BLaER1 treated with 17β-estradiol and CSF1 and Interleukin-3, amounts not matched to agents 10 nM and 100 nM (cell line): ENCODE measurements at regions not wholly inside any gene's neighbourhood (a gene's known extent, or its start where the extent isn't known, plus 50 kb on each side); places are given as distances from the start of the nearest gene placed in this dataset.

Experiments used
- H3K27ac ChIP-seq, 11 experiments: shearing (Covaris generic); formaldehyde crosslinking; 2 replicates each; pipeline ENCODE4 v1.8.1; 2022
- H3K27me3 ChIP-seq, 11 experiments: shearing (Covaris generic); formaldehyde crosslinking; 2 replicates each; pipeline ENCODE4 v1.8.1; 2022
- H3K36me3 ChIP-seq, 11 experiments: shearing (Covaris generic); formaldehyde crosslinking; 2 replicates each; pipeline ENCODE4 v1.8.1; 2022
- H3K4me1 ChIP-seq, 10 experiments: shearing (Covaris generic); formaldehyde crosslinking; 2 replicates each; pipeline ENCODE4 v1.8.1; 2022
- H3K4me2 ChIP-seq, 11 experiments: shearing (Covaris generic); formaldehyde crosslinking; 2 replicates each; pipeline ENCODE4 v1.8.1; 2022
- H3K4me3 ChIP-seq, 10 experiments: shearing (Covaris generic); formaldehyde crosslinking; 2 replicates each; pipeline ENCODE4 v1.8.1; 2022
- H3K9ac ChIP-seq, 11 experiments: shearing (Covaris generic); formaldehyde crosslinking; 2 replicates each; pipeline ENCODE4 v1.8.1; 2022
- H3K9me3 ChIP-seq, 11 experiments: shearing (Covaris generic); formaldehyde crosslinking; replicated peaks in 1 of 11; 2 replicates each; pipeline ENCODE4 v1.8.1; 2022
- H4K20me1 ChIP-seq, 11 experiments: shearing (Covaris generic); formaldehyde crosslinking; 2 replicates each; pipeline ENCODE4 v1.8.1; 2022
- Cebpa-rat ChIP-seq, 11 experiments: shearing (Covaris generic); IDR thresholded peaks; 2 replicates each; pipeline ENCODE4 v1.8.1; 2022

GRCh38 chr2:120593921-120594686 lies 141.6 kb upstream of the GLI2 start:
- no peak overlapping the region for H3K4me2 ChIP-seq

GRCh38 chr2:120594856-120595685 lies 140.6 kb upstream of the GLI2 start:
- peak overlapping the region in 7 of 11 experiments; percentile 68 to 91 (median 86); a peak in 14 of 22 replicates for H3K27ac ChIP-seq
- peaks cover 41 to 67% (median 50%) of the 10 kb centered on the region in 10 experiments for H3K4me1 ChIP-seq

More at GRCh38 chr2:120593921-120594686, 141.6 kb upstream of the GLI2 start:
- no peak for TF ChIP-seq Cebpa-rat (IDR thresholded peaks at IDR 0.05)
- Histone ChIP-seq H3K4me1 (peaks cover 36 to 64% (median 43%) of the 10 kb centered on the region in 10 experiments), H3K9me3 (no peaks in the 10 kb centered on the region), H3K27ac (no peak overlapping the region), H3K4me3 (no peak overlapping the region), H3K27me3 (peaks cover 3 to 10% (median 7%) of the 10 kb centered on the region in 11 experiments; a peak in 21 of 22 replicates), H3K9ac (no peak overlapping the region), H3K36me3 (no peaks in the 10 kb centered on the region), H4K20me1 (no peaks in the 10 kb centered on the region)

GRCh38 chr2:120595739-120596138 lies 139.9 kb upstream of the GLI2 start:
- Histone ChIP-seq H4K20me1 (no peaks in the 10 kb centered on the region), H3K27me3 (no peaks in the 10 kb centered on the region), H3K4me1 (peaks cover 41 to 61% (median 49%) of the 10 kb centered on the region in 10 experiments), H3K27ac (peak overlapping the region in 9 of 11 experiments; percentile 68 to 91 (median 85); a peak in 18 of 22 replicates), H3K9me3 (no peaks in the 10 kb centered on the region), H3K4me3 (no peak overlapping the region), H3K9ac (peak overlapping the region in 10 of 11 experiments; percentile 20 to 79 (median 72); a peak in 17 of 22 replicates), H3K4me2 (peak overlapping the region; percentile 52 to 83 (median 73); a peak in 21 of 22 replicates), H3K36me3 (no peaks in the 10 kb centered on the region)
- no peak for TF ChIP-seq Cebpa-rat (IDR thresholded peaks at IDR 0.05)

More at GRCh38 chr2:120594856-120595685, 140.6 kb upstream of the GLI2 start:
- TF ChIP-seq Cebpa-rat (IDR thresholded peaks at IDR 0.05) = no peak
- peak overlapping the region in 2 of 11 experiments; percentile 76 to 79; a peak in 6 of 22 replicates for H3K9ac ChIP-seq
- H3K9me3 ChIP-seq = no peaks in the 10 kb centered on the region
- no peaks in the 10 kb centered on the region for H3K36me3 ChIP-seq
- H3K4me2 ChIP-seq = peak overlapping the region; percentile 52 to 83 (median 73); a peak in 18 of 22 replicates
- no peaks in the 10 kb centered on the region for H4K20me1 ChIP-seq
- H3K27me3 ChIP-seq = 0 out of 22 replicates have a peak, but pooled peaks cover 0 to under 1% (median 0%) of the 10 kb centered on the region in 11 experiments
- no peak overlapping the region for H3K4me3 ChIP-seq

GRCh38 chr2:120596191-120596811 lies 139.4 kb upstream of the GLI2 start:
- Histone ChIP-seq H3K4me1 (peaks cover 41 to 61% (median 49%) of the 10 kb centered on the region in 10 experiments), H3K9me3 (no peaks in the 10 kb centered on the region), H3K9ac (peak overlapping the region in 10 of 11 experiments; percentile 20 to 79 (median 72); a peak in 18 of 22 replicates), H3K36me3 (no peaks in the 10 kb centered on the region), H3K4me3 (no peak overlapping the region), H4K20me1 (no peaks in the 10 kb centered on the region), H3K27me3 (no peaks in the 10 kb centered on the region), H3K4me2 (peak overlapping the region; percentile 52 to 83 (median 73)), H3K27ac (peak overlapping the region in 10 of 11 experiments; percentile 45 to 91 (median 84); a peak in 19 of 22 replicates)
- no peak for TF ChIP-seq Cebpa-rat (IDR thresholded peaks at IDR 0.05)

GRCh38 chr2:120596990-120597594 lies 138.6 kb upstream of the GLI2 start:
- peaks cover 42 to 69% (median 53%) of the 10 kb centered on the region in 10 experiments for H3K4me1 ChIP-seq
- H3K27ac ChIP-seq = peak overlapping the region in 10 of 11 experiments; percentile 45 to 91 (median 84); a peak in 19 of 22 replicates
- peak overlapping the region; percentile 52 to 83 (median 73) for H3K4me2 ChIP-seq

GRCh38 chr2:120597595-120598193 lies 138.0 kb upstream of the GLI2 start:
- Histone ChIP-seq H3K4me3 (no peak overlapping the region), H3K4me2 (peak overlapping the region; percentile 52 to 83 (median 73)), H3K27me3 (no peaks in the 10 kb centered on the region), H4K20me1 (no peaks in the 10 kb centered on the region), H3K27ac (peak overlapping the region in 10 of 11 experiments; percentile 45 to 91 (median 84); a peak in 19 of 22 replicates), H3K9me3 (no peaks in the 10 kb centered on the region), H3K9ac (peak overlapping the region in 10 of 11 experiments; percentile 45 to 79 (median 72); a peak in 21 of 22 replicates), H3K4me1 (peaks cover 42 to 75% (median 58%) of the 10 kb centered on the region in 10 experiments), H3K36me3 (no peaks in the 10 kb centered on the region)
- TF ChIP-seq Cebpa-rat (IDR thresholded peaks at IDR 0.05) = no peak; a peak in 1 of 22 replicates

More at GRCh38 chr2:120596990-120597594, 138.6 kb upstream of the GLI2 start:
- peak in 8 of 11 experiments; percentile 57 to 86 (median 76); a peak in 13 of 22 replicates for TF ChIP-seq Cebpa-rat (IDR thresholded peaks at IDR 0.05)
- no peaks in the 10 kb centered on the region for H3K36me3 ChIP-seq
- H3K27me3 ChIP-seq = no peaks in the 10 kb centered on the region
- no peak overlapping the region for H3K4me3 ChIP-seq
- no peaks in the 10 kb centered on the region for H4K20me1 ChIP-seq
- peak overlapping the region in 10 of 11 experiments; percentile 45 to 79 (median 72); a peak in 21 of 22 replicates for H3K9ac ChIP-seq
- no peaks in the 10 kb centered on the region for H3K9me3 ChIP-seq

- no peak for TF ChIP-seq Cebpa-rat (IDR thresholded peaks at IDR 0.05)
- Histone ChIP-seq H3K27ac (peak overlapping the region in 10 of 11 experiments; percentile 45 to 91 (median 84); a peak in 18 of 22 replicates), H3K9me3 (no peaks in the 10 kb centered on the region)
Observed at GRCh38 chr2:120598416-120598815, 137.3 kb upstream of the GLI2 start.

More at GRCh38 chr2:120598416-120598815, 137.3 kb upstream of the GLI2 start:
- Histone ChIP-seq H3K4me3 (no peak overlapping the region), H3K36me3 (no peaks in the 10 kb centered on the region), H3K4me1 (peaks cover 42 to 75% (median 58%) of the 10 kb centered on the region in 10 experiments), H3K9ac (peak overlapping the region in 8 of 11 experiments; percentile 60 to 79 (median 72); a peak in 11 of 22 replicates), H4K20me1 (no peaks in the 10 kb centered on the region), H3K27me3 (no peaks in the 10 kb centered on the region), H3K4me2 (peak overlapping the region; percentile 52 to 83 (median 73))
